SK-N-SH treated with all-trans-retinoic acid at 6 μM for 48 hours (cell line): ENCODE measurements at regions not wholly inside any gene's neighbourhood (a gene's known extent, or its start where the extent isn't known, plus 50 kb on each side); places are given as distances from the start of the nearest gene placed in this dataset.

Experiments used
- RARB ChIP-seq: fragments of 250-450 bp; sonication (Bioruptor Pico); IDR thresholded peaks from 2 replicates; pipeline ENCODE4 v1.8.0; 2021; ENCODE audit warnings: mild to moderate bottlenecking, moderate library complexity
- TOX ChIP-seq: fragments of 250-450 bp; sonication (Bioruptor Pico); IDR thresholded peaks from 2 replicates; pipeline ENCODE4 v1.8.0; 2021; ENCODE audit warnings: mild to moderate bottlenecking, moderate library complexity, borderline replicate concordance
- TF ChIP-seq, protein P1 (sequence below): fragments of 250-450 bp; sonication (Bioruptor Pico); IDR thresholded peaks from 2 replicates; pipeline ENCODE4 v1.5.1; 2020; ENCODE audit warnings: low read depth, mild to moderate bottlenecking, moderate library complexity
- TF ChIP-seq, protein P2 (sequence below): fragments of 250-450 bp; sonication (Bioruptor Pico); IDR thresholded peaks from 2 replicates; pipeline ENCODE4 v1.8.0; 2020; ENCODE audit warnings: mild to moderate bottlenecking, moderate library complexity, borderline replicate concordance

DNA sequence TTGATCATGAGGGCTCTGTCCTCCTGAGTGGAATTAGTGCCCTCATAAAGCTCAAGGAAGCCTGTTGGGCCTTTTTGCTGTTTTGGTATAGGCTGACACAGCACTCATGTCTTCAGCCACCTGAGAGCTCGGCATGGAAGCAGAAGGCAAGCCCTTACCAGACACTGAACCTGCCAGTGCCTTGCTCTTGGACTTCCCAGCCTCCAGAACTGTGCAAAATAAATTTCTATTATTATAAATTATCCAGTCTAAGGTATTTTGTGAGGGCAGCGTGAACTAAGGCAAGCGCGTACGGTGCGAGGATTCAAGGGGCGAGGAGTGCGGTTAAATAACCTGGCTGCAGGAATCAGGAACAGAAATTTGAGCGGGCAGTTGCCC, 281.5 kb upstream of the LYZL1 start:
- TF ChIP-seq TOX (CRISPR knock-in tag), result no peak
- TF ChIP-seq, protein P1, sequence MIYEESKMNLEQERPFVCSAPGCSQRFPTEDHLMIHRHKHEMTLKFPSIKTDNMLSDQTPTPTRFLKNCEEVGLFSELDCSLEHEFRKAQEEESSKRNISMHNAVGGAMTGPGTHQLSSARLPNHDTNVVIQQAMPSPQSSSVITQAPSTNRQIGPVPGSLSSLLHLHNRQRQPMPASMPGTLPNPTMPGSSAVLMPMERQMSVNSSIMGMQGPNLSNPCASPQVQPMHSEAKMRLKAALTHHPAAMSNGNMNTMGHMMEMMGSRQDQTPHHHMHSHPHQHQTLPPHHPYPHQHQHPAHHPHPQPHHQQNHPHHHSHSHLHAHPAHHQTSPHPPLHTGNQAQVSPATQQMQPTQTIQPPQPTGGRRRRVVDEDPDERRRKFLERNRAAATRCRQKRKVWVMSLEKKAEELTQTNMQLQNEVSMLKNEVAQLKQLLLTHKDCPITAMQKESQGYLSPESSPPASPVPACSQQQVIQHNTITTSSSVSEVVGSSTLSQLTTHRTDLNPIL (CRISPR knock-in tag), result no peak
- no peak for TF ChIP-seq RARB
- TF ChIP-seq, protein P2, sequence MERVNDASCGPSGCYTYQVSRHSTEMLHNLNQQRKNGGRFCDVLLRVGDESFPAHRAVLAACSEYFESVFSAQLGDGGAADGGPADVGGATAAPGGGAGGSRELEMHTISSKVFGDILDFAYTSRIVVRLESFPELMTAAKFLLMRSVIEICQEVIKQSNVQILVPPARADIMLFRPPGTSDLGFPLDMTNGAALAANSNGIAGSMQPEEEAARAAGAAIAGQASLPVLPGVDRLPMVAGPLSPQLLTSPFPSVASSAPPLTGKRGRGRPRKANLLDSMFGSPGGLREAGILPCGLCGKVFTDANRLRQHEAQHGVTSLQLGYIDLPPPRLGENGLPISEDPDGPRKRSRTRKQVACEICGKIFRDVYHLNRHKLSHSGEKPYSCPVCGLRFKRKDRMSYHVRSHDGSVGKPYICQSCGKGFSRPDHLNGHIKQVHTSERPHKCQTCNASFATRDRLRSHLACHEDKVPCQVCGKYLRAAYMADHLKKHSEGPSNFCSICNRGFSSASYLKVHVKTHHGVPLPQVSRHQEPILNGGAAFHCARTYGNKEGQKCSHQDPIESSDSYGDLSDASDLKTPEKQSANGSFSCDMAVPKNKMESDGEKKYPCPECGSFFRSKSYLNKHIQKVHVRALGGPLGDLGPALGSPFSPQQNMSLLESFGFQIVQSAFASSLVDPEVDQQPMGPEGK (CRISPR knock-in tag), result no peak
